Lower lobe of right lung (tissue), 2 donors: ENCODE measurements at regions not wholly inside any gene's neighbourhood (a gene's known extent, or its start where the extent isn't known, plus 50 kb on each side); places are given as distances from the start of the nearest gene placed in this dataset.

ENCODE experiments used
- ATAC-seq, 2 donors: fragments of 200-7000 bp; cut with Tn5 transposase; one replicate each; pipeline ENCODE4 v1.9.1; 2020 to 2022; ENCODE audit warnings: mild to moderate bottlenecking in 2 of 2, moderate library complexity in 2 of 2
- DNase-seq: peaks from one replicate; pipeline ENCODE4 v3.0.0-alpha.2; 2020
- H3K27ac ChIP-seq: fragments of 200-600 bp; one replicate; pipeline ENCODE4 v1.8.0; 2022
- H3K27me3 ChIP-seq: fragments of 200-600 bp; one replicate; pipeline ENCODE4 v1.8.0; 2022; ENCODE audit warnings: low read depth
- H3K36me3 ChIP-seq: fragments of 200-600 bp; one replicate; pipeline ENCODE4 v1.8.0; 2022; ENCODE audit warnings: mild to moderate bottlenecking
- H3K4me1 ChIP-seq: fragments of 200-600 bp; one replicate; pipeline ENCODE4 v1.8.0; 2022
- H3K4me3 ChIP-seq: fragments of 200-600 bp; one replicate; pipeline ENCODE4 v1.8.0; 2022; ENCODE audit warnings: mild to moderate bottlenecking
- H3K9me3 ChIP-seq: fragments of 200-600 bp; one replicate; pipeline ENCODE4 v1.8.0; 2022
- CTCF ChIP-seq: fragments of 200-600 bp; IDR thresholded peaks from one replicate; pipeline ENCODE4 v1.8.0; 2022; ENCODE audit warnings: antibody characterized with exemption, mild to moderate bottlenecking
- intact Hi-C: fragments of 100-400 bp; cut with DNase I; formaldehyde crosslinking; loops from one replicate; pipeline ENCODE4 v1.11.0; 2022
- donor health status: DM: no; HTN: yes; CAD: no; lungs with severe emphysema.

- Histone ChIP-seq H3K4me1 (no peaks in the 10 kb centered on the region), H3K27ac (no peak overlapping the region), H3K36me3 (no peaks in the 10 kb centered on the region), H3K27me3 (no peaks in the 10 kb centered on the region), H3K9me3 (no peaks in the 10 kb centered on the region), H3K4me3 (no peak overlapping the region)
- no peak for TF ChIP-seq CTCF
- DNase-seq (no peak), ATAC-seq (no peak)
- intact Hi-C loops, result no loop called here
Observed at GRCh38 chr2:116749994-116750393, 1064.5 kb upstream of the DDX18 start.

- intact Hi-C loops, result no loop called here
- no peak for DNase-seq
- Histone ChIP-seq H3K4me1 (no peaks in the 10 kb centered on the region), H3K27me3 (no peaks in the 10 kb centered on the region), H3K36me3 (no peaks in the 10 kb centered on the region), H3K9me3 (no peaks in the 10 kb centered on the region), H3K27ac (no peak overlapping the region), H3K4me3 (no peak overlapping the region)
- no peak for TF ChIP-seq CTCF
- ATAC-seq, result no peak
Observed at GRCh38 chr2:116754381-116755101, 1060.0 kb upstream of the DDX18 start.

GRCh38 chr2:116761864-116762263 lies 1052.6 kb upstream of the DDX18 start:
- H3K9me3 ChIP-seq, result no peaks in the 10 kb centered on the region
- no peaks in the 10 kb centered on the region for H3K27me3 ChIP-seq
- H3K4me3 ChIP-seq, result no peak overlapping the region
- no peak for DNase-seq
- no peaks in the 10 kb centered on the region for H3K36me3 ChIP-seq
- H3K4me1 ChIP-seq, result no peaks in the 10 kb centered on the region
- H3K27ac ChIP-seq, result no peak overlapping the region
- intact Hi-C loops, result no loop called here
- ATAC-seq, result no peak
- no peak for TF ChIP-seq CTCF

GRCh38 chr2:116769514-116769913 lies 1045.0 kb upstream of the DDX18 start:
- H3K9me3 ChIP-seq, result no peaks in the 10 kb centered on the region
- no peaks in the 10 kb centered on the region for H3K27me3 ChIP-seq
- H3K27ac ChIP-seq, result no peak overlapping the region
- no peaks in the 10 kb centered on the region for H3K36me3 ChIP-seq
- no peak overlapping the region for H3K4me3 ChIP-seq
- intact Hi-C loops, result no loop called here
- TF ChIP-seq CTCF, result no peak
- DNase-seq, result no peak
- ATAC-seq, result no peak
- H3K4me1 ChIP-seq, result no peaks in the 10 kb centered on the region

- no peaks in the 10 kb centered on the region for H3K9me3 ChIP-seq
- DNase-seq (no peak), ATAC-seq (no peak)
- H3K4me1 ChIP-seq, result no peaks in the 10 kb centered on the region
- no peak overlapping the region for H3K27ac ChIP-seq
- intact Hi-C loops, result no loop called here
- TF ChIP-seq CTCF, result no peak
- H3K36me3 ChIP-seq, result no peaks in the 10 kb centered on the region
- no peaks in the 10 kb centered on the region for H3K27me3 ChIP-seq
- H3K4me3 ChIP-seq, result no peak overlapping the region
Observed at GRCh38 chr2:116776556-116776955, 1037.9 kb upstream of the DDX18 start.
